Umbilical cord (tissue), 1 donor: ENCODE measurements at regions not wholly inside any gene's neighbourhood (a gene's known extent, or its start where the extent isn't known, plus 50 kb on each side); places are given as distances from the start of the nearest gene placed in this dataset.

Source experiments
- DNase-seq: peaks from one replicate; pipeline ENCODE4 v3.0.0-alpha.2; 2015; ENCODE audit warnings: low spot score

GRCh38 chr14:65250162-65250495 is 147.8 kb upstream of the MAX start:
- no peak for DNase-seq

- DNase-seq: no peak
Measured at GRCh38 chr14:65251213-65251612, 148.9 kb upstream of the MAX start.

GRCh38 chr14:65252482-65253255 is 150.4 kb upstream of the MAX start:
- DNase-seq: no peak

- DNase-seq: peak; percentile 77
Measured at GRCh38 chr14:65255029-65255545, 152.8 kb upstream of the MAX start.

GRCh38 chr14:65255583-65256461 is 153.5 kb upstream of the MAX start:
- peak; percentile 87 for DNase-seq

- DNase-seq: no peak
Measured at GRCh38 chr14:65256714-65257113, 154.4 kb upstream of the MAX start.

- DNase-seq: no peak
Measured at GRCh38 chr14:65257425-65257824, 155.1 kb upstream of the FUT8 start.

- DNase-seq: no peak
Measured at GRCh38 chr14:65258391-65258790, 154.1 kb upstream of the FUT8 start.

GRCh38 chr14:65259000-65259399 is 153.5 kb upstream of the FUT8 start:
- no peak for DNase-seq

GRCh38 chr14:65260786-65261185 is 151.7 kb upstream of the FUT8 start:
- DNase-seq: peak; percentile 19

- no peak for DNase-seq
Measured at GRCh38 chr14:65261425-65261920, 151.1 kb upstream of the FUT8 start.

GRCh38 chr14:65261946-65262345 is 150.6 kb upstream of the FUT8 start:
- DNase-seq: peak; percentile 22

GRCh38 chr14:65263177-65263788 is 149.2 kb upstream of the FUT8 start:
- DNase-seq: no peak

GRCh38 chr14:65267856-65268255 is 144.7 kb upstream of the FUT8 start:
- DNase-seq: no peak

- DNase-seq: no peak
Measured at GRCh38 chr14:65268594-65268993, 143.9 kb upstream of the FUT8 start.

GRCh38 chr14:65269732-65270131 is 142.8 kb upstream of the FUT8 start:
- no peak for DNase-seq

GRCh38 chr14:65277027-65277426 is 135.5 kb upstream of the FUT8 start:
- no peak for DNase-seq

GRCh38 chr14:65277580-65278270 is 134.8 kb upstream of the FUT8 start:
- DNase-seq: no peak

- DNase-seq: no peak
Measured at GRCh38 chr14:65278589-65278988, 133.9 kb upstream of the FUT8 start.

GRCh38 chr14:65279510-65279909 is 133.0 kb upstream of the FUT8 start:
- no peak for DNase-seq

GRCh38 chr14:65279958-65280357 is 132.6 kb upstream of the FUT8 start:
- DNase-seq: no peak

GRCh38 chr14:65280653-65281052 is 131.9 kb upstream of the FUT8 start:
- DNase-seq: no peak
